IMR-90 (cell line): ENCODE measurements at regions not wholly inside any gene's neighbourhood (a gene's known extent, or its start where the extent isn't known, plus 50 kb on each side); places are given as distances from the start of the nearest gene placed in this dataset.

Source experiments
- ATAC-seq: fragments of 200-7000 bp; cut with Tn5 transposase; 2 replicates; pipeline ENCODE4 v1.9.1; 2020; ENCODE audit warnings: low read depth, mild to moderate bottlenecking, moderate library complexity
- BruUV-seq: library from RNA; stranded (reverse); fragments of 400-500 nt; replicated peaks from 2 replicates; lab custom pipeline; 2021; lab: Mats Ljungman, UMichigan
- CTCF ChIA-PET: fragments of 300-600 bp; formaldehyde crosslinking; extraction: SDS; loops from one replicate; lab custom pipeline; 2021; ENCODE audit warnings: antibody characterized with exemption; lab: Yijun Ruan, JAX
- POLR2A ChIA-PET: fragments of 300-600 bp; sonication (Branson Sonifier 250); formaldehyde crosslinking; loops from one replicate; lab custom pipeline; 2022; ENCODE audit warnings: antibody characterized with exemption; ENCODE audit not compliant: unreplicated experiment; lab: Charles Lee
- DNase-seq: peaks from one replicate; pipeline ENCODE4 v3.0.0; 2013
- H2AFZ ChIP-seq: replicated peaks from 2 replicates; pipeline ENCODE3; 2013; ENCODE audit warnings: low read length, mild to moderate bottlenecking; ENCODE audit not compliant: poor library complexity
- H2AK5ac ChIP-seq: 2 replicates; pipeline ENCODE4 v1.6.1; 2013; ENCODE audit warnings: low read depth, low read length, inconsistent platforms
- H2AK9ac ChIP-seq: replicated peaks from 2 replicates; pipeline ENCODE3; 2013; ENCODE audit warnings: mild to moderate bottlenecking, low read depth, low read length, moderate library complexity; ENCODE audit not compliant: poor library complexity
- H2BK120ac ChIP-seq: 2 replicates; pipeline ENCODE4 v1.6.1; 2013; ENCODE audit warnings: low read depth, low read length, inconsistent platforms
- H2BK15ac ChIP-seq: 3 replicates; pipeline ENCODE4 v1.6.1; 2013; ENCODE audit warnings: low read depth, low read length, inconsistent platforms
- H2BK20ac ChIP-seq: 2 replicates; pipeline ENCODE4 v1.6.1; 2013; ENCODE audit warnings: low read depth, mild to moderate bottlenecking, inconsistent platforms, low read length, moderate library complexity
- H2BK5ac ChIP-seq: 2 replicates; pipeline ENCODE4 v1.6.1; 2013; ENCODE audit warnings: mild to moderate bottlenecking, low read depth, low read length, inconsistent platforms; ENCODE audit not compliant: poor library complexity, severe bottlenecking
- H3K14ac ChIP-seq: replicated peaks from 2 replicates; pipeline ENCODE4 v1.6.1; 2013; ENCODE audit warnings: low read depth, low read length, inconsistent platforms
- H3K18ac ChIP-seq: 2 replicates; pipeline ENCODE4 v1.6.1; 2013; ENCODE audit warnings: low read depth, low read length, control low read depth
- H3K23ac ChIP-seq: 2 replicates; pipeline ENCODE4 v1.6.1; 2013; ENCODE audit warnings: low read depth, low read length, inconsistent platforms
- H3K27ac ChIP-seq: 2 replicates; pipeline ENCODE4 v1.5.1; 2013; ENCODE audit warnings: mild to moderate bottlenecking, control low read depth, low read length; ENCODE audit not compliant: insufficient read depth
- H3K27me3 ChIP-seq: 2 replicates; pipeline ENCODE4 v1.6.1; 2013; ENCODE audit warnings: low read length; ENCODE audit not compliant: control insufficient read depth, insufficient read depth
- H3K36me3 ChIP-seq: 2 replicates; pipeline ENCODE4 v1.6.1; 2013; ENCODE audit warnings: low read length, mixed read lengths; ENCODE audit not compliant: control insufficient read depth, insufficient read depth
- H3K4ac ChIP-seq: 2 replicates; pipeline ENCODE4 v1.6.1; 2013; ENCODE audit warnings: low read depth, low read length, inconsistent platforms
- H3K4me1 ChIP-seq: 2 replicates; pipeline ENCODE4 v1.6.1; 2013; ENCODE audit warnings: low read length, mixed read lengths; ENCODE audit not compliant: control insufficient read depth, insufficient read depth
- H3K4me2 ChIP-seq: 2 replicates; pipeline ENCODE4 v1.6.1; 2013; ENCODE audit warnings: low read depth, mild to moderate bottlenecking, control low read depth, low read length, moderate library complexity
- H3K4me3 ChIP-seq: 2 replicates; pipeline ENCODE4 v1.5.1; 2013; ENCODE audit warnings: low read depth, mild to moderate bottlenecking, control low read depth, low read length, moderate library complexity; ENCODE audit not compliant: insufficient read depth
- H3K56ac ChIP-seq: 2 replicates; pipeline ENCODE4 v1.6.1; 2013; ENCODE audit warnings: low read length, inconsistent platforms; ENCODE audit not compliant: insufficient read depth; ENCODE audit errors: extremely low read depth
- H3K79me1 ChIP-seq, 2 experiments: 2 replicates each; pipeline ENCODE4 v1.6.1; 2013; ENCODE audit warnings: low read length in 2 of 2, inconsistent platforms in 1 of 2, low read depth in 1 of 2
- H3K9ac ChIP-seq: 2 replicates; pipeline ENCODE4 v1.6.1; 2013; ENCODE audit warnings: low read depth, low read length, control low read depth
- H3K9me1 ChIP-seq: 2 replicates; pipeline ENCODE4 v1.6.1; 2013; ENCODE audit warnings: low read length, inconsistent platforms; ENCODE audit not compliant: insufficient read depth
- H3K9me3 ChIP-seq: 2 replicates; pipeline ENCODE4 v1.6.1; 2013; ENCODE audit warnings: low read length; ENCODE audit not compliant: control insufficient read depth, insufficient read depth
- H4K20me1 ChIP-seq: 2 replicates; pipeline ENCODE4 v1.6.1; 2013; ENCODE audit warnings: low read length, inconsistent platforms; ENCODE audit not compliant: insufficient read depth
- H4K5ac ChIP-seq: 2 replicates; pipeline ENCODE4 v1.6.1; 2013; ENCODE audit warnings: mild to moderate bottlenecking, low read depth, low read length, control low read depth
- H4K8ac ChIP-seq, 2 experiments: 2 replicates each; pipeline ENCODE4 v1.6.1; 2013; ENCODE audit warnings: low read depth in 2 of 2, low read length in 2 of 2, control low read depth in 1 of 2, inconsistent platforms in 1 of 2
- H4K91ac ChIP-seq: 2 replicates; pipeline ENCODE4 v1.6.1; 2013; ENCODE audit warnings: low read depth, low read length, inconsistent platforms; ENCODE audit not compliant: insufficient read depth
- CEBPB ChIP-seq: IDR thresholded peaks from 2 replicates; pipeline ENCODE4 v1.6.1; 2012; ENCODE audit warnings: low read depth, low read length, improper control_type of control experiment
- FOS ChIP-seq: fragments of 150-350 bp; IDR thresholded peaks from 2 replicates; pipeline ENCODE4 v1.6.1; 2016; ENCODE audit warnings: low read depth, low read length
- MAZ ChIP-seq: IDR thresholded peaks from 2 replicates; pipeline ENCODE4 v1.6.1; 2012; ENCODE audit warnings: low read depth, mild to moderate bottlenecking, low read length, improper control_type of control experiment, moderate library complexity, borderline replicate concordance
- POLR2A ChIP-seq: IDR thresholded peaks from 2 replicates; pipeline ENCODE4 v1.6.1; 2012; ENCODE audit warnings: mild to moderate bottlenecking, low read depth, low read length
- RAD21 ChIP-seq: IDR thresholded peaks from 2 replicates; pipeline ENCODE4 v1.6.1; 2012; ENCODE audit warnings: low read length, improper control_type of control experiment
- WGBS, 2 experiments: methylation state at CpG; one replicate each; pipeline versions ENCODE4 v1.1.5 to v1.1.7; 2013; ENCODE audit warnings: missing lambda C conversion rate in 2 of 2; ENCODE audit not compliant: insufficient read length in 1 of 2; ENCODE audit errors: extremely low coverage in 2 of 2; 5-methylcytosine and 5-hydroxymethylcytosine counted together
- dilution Hi-C: fragments of 300-500 bp; cut with HindIII; formaldehyde crosslinking; loops from one replicate; pipeline ENCODE4 v1.14.3; 2018; ENCODE audit warnings: low sequenced_read_pairs; ENCODE audit not compliant: unreplicated experiment
- in situ Hi-C: fragments of 300-500 bp; cut with MboI; formaldehyde crosslinking; loops from 3 replicates; pipeline ENCODE4 v1.14.3; 2019; ENCODE audit warnings: low sequenced_read_pairs, inconsistent platforms, mixed read lengths
- intact Hi-C: fragments of 100-400 bp; cut with micrococcal nuclease; formaldehyde crosslinking; loops from 2 replicates; pipeline ENCODE4 v1.10.0; 2022
- TF ChIP-seq, protein P1 (sequence below): fragments of 150-350 bp; IDR thresholded peaks from 2 replicates; pipeline ENCODE4 v1.6.1; 2016; ENCODE audit warnings: low read depth, mild to moderate bottlenecking, low read length, moderate library complexity, borderline replicate concordance
- TF ChIP-seq, protein P2 (sequence below): conservative IDR thresholded peaks from 2 replicates; pipeline ENCODE4 v1.5.1; 2012; ENCODE audit warnings: mild to moderate bottlenecking, low read depth, low read length, improper control_type of control experiment
- TF ChIP-seq, protein P3 (sequence below): fragments of 150-350 bp; IDR thresholded peaks from 2 replicates; pipeline ENCODE4 v1.6.1; 2017; ENCODE audit warnings: mild to moderate bottlenecking, antibody characterized with exemption, low read length, low read depth

DNA sequence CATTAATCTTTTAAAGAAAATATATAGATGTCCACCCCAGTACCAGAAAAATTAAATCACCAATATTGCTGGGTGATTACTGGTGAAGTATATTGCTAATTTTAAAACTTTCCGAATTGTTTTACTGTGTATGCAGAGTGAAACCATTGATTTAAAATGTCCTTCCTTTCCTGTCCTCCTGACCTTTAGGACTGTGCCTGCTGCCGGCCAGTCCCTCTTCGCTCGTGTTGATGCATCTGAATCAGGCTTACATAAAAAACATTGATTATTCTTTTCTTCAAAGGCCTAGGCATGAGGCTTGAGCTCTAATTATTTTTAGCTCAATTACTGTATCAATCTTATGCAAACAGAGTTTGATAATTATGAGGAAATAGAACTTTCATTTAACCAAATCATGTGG, 1128.1 kb downstream of the BRINP3 start:
- Histone ChIP-seq H3K9ac (no peak overlapping the region), H3K27ac (no peak overlapping the region), H2AK9ac (no peak overlapping the region), H3K14ac (no peak overlapping the region), H3K4me3 (no peak overlapping the region), H2BK5ac (no peak overlapping the region), H2BK120ac (no peak overlapping the region), H3K4me1 (no peaks in the 10 kb centered on the region), H4K8ac (no peak overlapping the region), H4K91ac (no peak overlapping the region), H3K27me3 (no peaks in the 10 kb centered on the region), H2AK5ac (no peak overlapping the region), H3K36me3 (no peaks in the 10 kb centered on the region), H3K79me1 (no peaks in the 10 kb centered on the region), H3K9me3 (no peaks in the 10 kb centered on the region), H3K4me2 (no peak overlapping the region), H3K4ac (no peak overlapping the region), H4K20me1 (no peaks in the 10 kb centered on the region), H2AFZ (no peak overlapping the region), H3K56ac (no peak overlapping the region), H2BK20ac (no peak overlapping the region), H3K9me1 (no peaks in the 10 kb centered on the region), H2BK15ac (no peak overlapping the region), H4K5ac (no peak overlapping the region), H3K23ac (no peak overlapping the region), H3K18ac (no peak overlapping the region)
- DNase-seq: no peak
- no peak for ATAC-seq
- in situ Hi-C loops (no loop called here), intact Hi-C loops (no loop called here), dilution Hi-C loops (no loop called here)
- BruUV-seq: no TSS peak
- CTCF ChIA-PET: no interaction called here
- WGBS, 2 experiments: no CpG with 5 or more reads among the region's 4 CpGs
- TF ChIP-seq MAZ (no peak), RAD21 (no peak), CEBPB (no peak), POLR2A (no peak), FOS (no peak)
- TF ChIP-seq, protein P1, sequence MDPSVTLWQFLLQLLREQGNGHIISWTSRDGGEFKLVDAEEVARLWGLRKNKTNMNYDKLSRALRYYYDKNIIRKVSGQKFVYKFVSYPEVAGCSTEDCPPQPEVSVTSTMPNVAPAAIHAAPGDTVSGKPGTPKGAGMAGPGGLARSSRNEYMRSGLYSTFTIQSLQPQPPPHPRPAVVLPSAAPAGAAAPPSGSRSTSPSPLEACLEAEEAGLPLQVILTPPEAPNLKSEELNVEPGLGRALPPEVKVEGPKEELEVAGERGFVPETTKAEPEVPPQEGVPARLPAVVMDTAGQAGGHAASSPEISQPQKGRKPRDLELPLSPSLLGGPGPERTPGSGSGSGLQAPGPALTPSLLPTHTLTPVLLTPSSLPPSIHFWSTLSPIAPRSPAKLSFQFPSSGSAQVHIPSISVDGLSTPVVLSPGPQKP: no peak
- TF ChIP-seq, protein P2, sequence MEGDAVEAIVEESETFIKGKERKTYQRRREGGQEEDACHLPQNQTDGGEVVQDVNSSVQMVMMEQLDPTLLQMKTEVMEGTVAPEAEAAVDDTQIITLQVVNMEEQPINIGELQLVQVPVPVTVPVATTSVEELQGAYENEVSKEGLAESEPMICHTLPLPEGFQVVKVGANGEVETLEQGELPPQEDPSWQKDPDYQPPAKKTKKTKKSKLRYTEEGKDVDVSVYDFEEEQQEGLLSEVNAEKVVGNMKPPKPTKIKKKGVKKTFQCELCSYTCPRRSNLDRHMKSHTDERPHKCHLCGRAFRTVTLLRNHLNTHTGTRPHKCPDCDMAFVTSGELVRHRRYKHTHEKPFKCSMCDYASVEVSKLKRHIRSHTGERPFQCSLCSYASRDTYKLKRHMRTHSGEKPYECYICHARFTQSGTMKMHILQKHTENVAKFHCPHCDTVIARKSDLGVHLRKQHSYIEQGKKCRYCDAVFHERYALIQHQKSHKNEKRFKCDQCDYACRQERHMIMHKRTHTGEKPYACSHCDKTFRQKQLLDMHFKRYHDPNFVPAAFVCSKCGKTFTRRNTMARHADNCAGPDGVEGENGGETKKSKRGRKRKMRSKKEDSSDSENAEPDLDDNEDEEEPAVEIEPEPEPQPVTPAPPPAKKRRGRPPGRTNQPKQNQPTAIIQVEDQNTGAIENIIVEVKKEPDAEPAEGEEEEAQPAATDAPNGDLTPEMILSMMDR: no peak
- TF ChIP-seq, protein P3, sequence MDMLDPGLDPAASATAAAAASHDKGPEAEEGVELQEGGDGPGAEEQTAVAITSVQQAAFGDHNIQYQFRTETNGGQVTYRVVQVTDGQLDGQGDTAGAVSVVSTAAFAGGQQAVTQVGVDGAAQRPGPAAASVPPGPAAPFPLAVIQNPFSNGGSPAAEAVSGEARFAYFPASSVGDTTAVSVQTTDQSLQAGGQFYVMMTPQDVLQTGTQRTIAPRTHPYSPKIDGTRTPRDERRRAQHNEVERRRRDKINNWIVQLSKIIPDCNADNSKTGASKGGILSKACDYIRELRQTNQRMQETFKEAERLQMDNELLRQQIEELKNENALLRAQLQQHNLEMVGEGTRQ: no peak
- POLR2A ChIA-PET: no interaction called here
